K562 (cell line): ENCODE measurements at regions not wholly inside any gene's neighbourhood (a gene's known extent, or its start where the extent isn't known, plus 50 kb on each side); places are given as distances from the start of the nearest gene placed in this dataset.

Source experiments
- CTBP1 ChIP-seq: fragments of 450-650 bp; IDR thresholded peaks from 2 replicates; pipeline ENCODE4 v1.6.1; 2016; ENCODE audit warnings: borderline replicate concordance
- DPF2 ChIP-seq: fragments of 450-650 bp; IDR thresholded peaks from 2 replicates; pipeline ENCODE4 v1.6.1; 2016
- ETS2 ChIP-seq: IDR thresholded peaks from 2 replicates; pipeline ENCODE4 v1.6.1; 2016; ENCODE audit warnings: borderline replicate concordance, missing genetic modification characterization, mild to moderate bottlenecking, moderate library complexity, missing compliant biosample characterization; ENCODE audit not compliant: poor library complexity, severe bottlenecking
- FOSL1 ChIP-seq: fragments of 200-800 bp; sonication (Bioruptor generic); conservative IDR thresholded peaks from 2 replicates; pipeline ENCODE4 v1.6.1; 2016; ENCODE audit warnings: missing genetic modification characterization, missing compliant biosample characterization
- FOXK1 ChIP-seq: sonication (generic); formaldehyde crosslinking; IDR thresholded peaks from 2 replicates; pipeline ENCODE4 v1.8.0; 2022; ENCODE audit warnings: missing genetic modification reagents, mild to moderate bottlenecking, borderline replicate concordance
- GATA2 ChIP-seq: sonication (generic); formaldehyde crosslinking; IDR thresholded peaks from 2 replicates; pipeline ENCODE4 v1.4.0; 2020; ENCODE audit warnings: mild to moderate bottlenecking, missing genetic modification reagents
- MYBL2 ChIP-seq, 2 experiments: fragments of 450-650 bp in 1 of 2; sonication (generic) in 1 of 2; formaldehyde crosslinking in 1 of 2; IDR thresholded peaks; 2 replicates each; pipeline versions ENCODE4 v1.6.1 to v1.8.1; 2017 to 2022; ENCODE audit warnings: borderline replicate concordance in 1 of 2, inconsistent platforms in 1 of 2, low read depth in 1 of 2, mild to moderate bottlenecking in 1 of 2, missing genetic modification reagents in 1 of 2, moderate library complexity in 1 of 2
- NFIC ChIP-seq: fragments of 450-650 bp; IDR thresholded peaks from 2 replicates; pipeline ENCODE4 v1.6.1; 2017; ENCODE audit warnings: mild to moderate bottlenecking, inconsistent platforms
- PTBP1 ChIP-seq: fragments of 200-400 bp; formaldehyde crosslinking; IDR thresholded peaks from 2 replicates; pipeline ENCODE4 v1.6.1; 2017; ENCODE audit warnings: low read depth, low read length
- RCOR1 ChIP-seq, 2 experiments: IDR thresholded peaks; 2 replicates each; pipeline ENCODE4 v1.6.1; 2012; ENCODE audit warnings: low read depth in 2 of 2, low read length in 2 of 2, borderline replicate concordance in 1 of 2, improper control_type of control experiment in 1 of 2
- RFX1 ChIP-seq: fragments of 450-650 bp; IDR thresholded peaks from 2 replicates; pipeline ENCODE4 v1.6.1; 2016; ENCODE audit warnings: mild to moderate bottlenecking, moderate library complexity
- SRSF9 ChIP-seq: fragments of 200-400 bp; formaldehyde crosslinking; IDR thresholded peaks from 2 replicates; pipeline ENCODE4 v1.6.1; 2017; ENCODE audit warnings: low read depth, low read length, borderline replicate concordance
- TAL1 ChIP-seq: fragments of 450-650 bp; IDR thresholded peaks from 2 replicates; pipeline ENCODE4 v1.6.1; 2016; ENCODE audit warnings: mild to moderate bottlenecking
- TEAD4 ChIP-seq, 2 experiments: sonication (generic) in 1 of 2; formaldehyde crosslinking in 1 of 2; IDR thresholded peaks; 2 replicates each; pipeline versions ENCODE4 v1.6.1 to v1.8.0; 2012 to 2022; ENCODE audit warnings: borderline replicate concordance in 1 of 2, inconsistent platforms in 1 of 2, low read length in 1 of 2, mild to moderate bottlenecking in 1 of 2, missing genetic modification reagents in 1 of 2
- ZNF507 ChIP-seq: conservative IDR thresholded peaks from 2 replicates; pipeline ENCODE4 v1.6.1; 2017; ENCODE audit warnings: missing genetic modification characterization, missing compliant biosample characterization
- ZZZ3 ChIP-seq: fragments of 450-650 bp; IDR thresholded peaks from 2 replicates; pipeline ENCODE4 v1.6.1; 2016; ENCODE audit warnings: antibody characterized with exemption, mild to moderate bottlenecking, moderate library complexity
- TF ChIP-seq, protein P1 (sequence below): sonication (generic); formaldehyde crosslinking; IDR thresholded peaks from 2 replicates; pipeline ENCODE4 v1.8.0; 2022; ENCODE audit warnings: mild to moderate bottlenecking, missing genetic modification reagents
- TF ChIP-seq, protein P2 (sequence below), 2 experiments: fragments of 150-350 bp in 1 of 2; IDR thresholded peaks; 2 replicates each; pipeline ENCODE4 v1.6.1; 2012 to 2016; ENCODE audit warnings: low read depth in 2 of 2, low read length in 2 of 2, mild to moderate bottlenecking in 1 of 2, moderate library complexity in 1 of 2

DNA sequence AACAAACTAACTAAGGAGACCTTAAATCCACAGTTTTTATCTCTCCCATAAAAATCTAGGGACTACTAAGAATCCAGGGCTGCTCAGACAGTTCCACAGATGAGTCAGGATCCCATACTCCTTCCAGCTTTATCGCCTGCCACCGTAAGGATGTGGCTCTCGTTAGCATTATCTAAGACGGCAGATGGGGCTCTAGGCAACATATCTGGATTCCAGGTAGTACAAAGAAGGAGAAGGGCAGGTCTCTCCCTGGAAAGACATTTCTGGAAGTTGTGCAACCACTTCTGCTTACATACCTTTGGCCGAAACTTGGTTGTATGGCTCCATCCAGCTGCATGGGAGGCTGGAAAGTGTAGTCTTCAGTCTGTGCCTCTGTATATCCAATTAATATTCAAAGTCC is 149.4 kb downstream of the SP3 start (continued):
- TF ChIP-seq GATA2 (CRISPR knock-in tag) (peak; percentile 47; the same call in 1 of the 2 replicates), ETS2 (tag) (no peak), NFIC (peak; percentile 25; the same call in 1 of the 2 replicates), CTBP1 (peak; percentile 93), ZNF507 (tag) (no peak), ZZZ3 (no peak), TAL1 (peak; percentile 86), FOSL1 (tag) (peak; percentile 86), PTBP1 (no peak), SRSF9 (no peak), RFX1 (0 out of 2 replicates have a peak, but pooled peaks have one; percentile 9), TEAD4 (IDR thresholded peaks at IDR 0.05; ENCODE audit: low read length) (peak; percentile 90; the same call in 1 of the 2 replicates), TEAD4 (CRISPR knock-in tag; IDR thresholded peaks at IDR 0.05; ENCODE audit: borderline replicate concordance) (no peak), MYBL2 (IDR thresholded peaks at IDR 0.05; ENCODE audit: low read depth) (no peak), MYBL2 (CRISPR knock-in tag; IDR thresholded peaks at IDR 0.05; ENCODE audit: borderline replicate concordance) (no peak), FOXK1 (CRISPR knock-in tag) (no peak), RCOR1 (IDR thresholded peaks at IDR 0.05; ENCODE audit: borderline replicate concordance in 1 of 2, low read depth in 2 of 2, low read length in 2 of 2) (0 out of 4 replicates have a peak, but pooled peaks of 1 of the 2 experiments have one; percentile 23), DPF2 (peak; percentile 35; the same call in 1 of the 2 replicates)
- TF ChIP-seq, protein P1, sequence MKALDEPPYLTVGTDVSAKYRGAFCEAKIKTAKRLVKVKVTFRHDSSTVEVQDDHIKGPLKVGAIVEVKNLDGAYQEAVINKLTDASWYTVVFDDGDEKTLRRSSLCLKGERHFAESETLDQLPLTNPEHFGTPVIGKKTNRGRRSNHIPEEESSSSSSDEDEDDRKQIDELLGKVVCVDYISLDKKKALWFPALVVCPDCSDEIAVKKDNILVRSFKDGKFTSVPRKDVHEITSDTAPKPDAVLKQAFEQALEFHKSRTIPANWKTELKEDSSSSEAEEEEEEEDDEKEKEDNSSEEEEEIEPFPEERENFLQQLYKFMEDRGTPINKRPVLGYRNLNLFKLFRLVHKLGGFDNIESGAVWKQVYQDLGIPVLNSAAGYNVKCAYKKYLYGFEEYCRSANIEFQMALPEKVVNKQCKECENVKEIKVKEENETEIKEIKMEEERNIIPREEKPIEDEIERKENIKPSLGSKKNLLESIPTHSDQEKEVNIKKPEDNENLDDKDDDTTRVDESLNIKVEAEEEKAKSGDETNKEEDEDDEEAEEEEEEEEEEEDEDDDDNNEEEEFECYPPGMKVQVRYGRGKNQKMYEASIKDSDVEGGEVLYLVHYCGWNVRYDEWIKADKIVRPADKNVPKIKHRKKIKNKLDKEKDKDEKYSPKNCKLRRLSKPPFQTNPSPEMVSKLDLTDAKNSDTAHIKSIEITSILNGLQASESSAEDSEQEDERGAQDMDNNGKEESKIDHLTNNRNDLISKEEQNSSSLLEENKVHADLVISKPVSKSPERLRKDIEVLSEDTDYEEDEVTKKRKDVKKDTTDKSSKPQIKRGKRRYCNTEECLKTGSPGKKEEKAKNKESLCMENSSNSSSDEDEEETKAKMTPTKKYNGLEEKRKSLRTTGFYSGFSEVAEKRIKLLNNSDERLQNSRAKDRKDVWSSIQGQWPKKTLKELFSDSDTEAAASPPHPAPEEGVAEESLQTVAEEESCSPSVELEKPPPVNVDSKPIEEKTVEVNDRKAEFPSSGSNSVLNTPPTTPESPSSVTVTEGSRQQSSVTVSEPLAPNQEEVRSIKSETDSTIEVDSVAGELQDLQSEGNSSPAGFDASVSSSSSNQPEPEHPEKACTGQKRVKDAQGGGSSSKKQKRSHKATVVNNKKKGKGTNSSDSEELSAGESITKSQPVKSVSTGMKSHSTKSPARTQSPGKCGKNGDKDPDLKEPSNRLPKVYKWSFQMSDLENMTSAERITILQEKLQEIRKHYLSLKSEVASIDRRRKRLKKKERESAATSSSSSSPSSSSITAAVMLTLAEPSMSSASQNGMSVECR = no peak
- TF ChIP-seq, protein P2, sequence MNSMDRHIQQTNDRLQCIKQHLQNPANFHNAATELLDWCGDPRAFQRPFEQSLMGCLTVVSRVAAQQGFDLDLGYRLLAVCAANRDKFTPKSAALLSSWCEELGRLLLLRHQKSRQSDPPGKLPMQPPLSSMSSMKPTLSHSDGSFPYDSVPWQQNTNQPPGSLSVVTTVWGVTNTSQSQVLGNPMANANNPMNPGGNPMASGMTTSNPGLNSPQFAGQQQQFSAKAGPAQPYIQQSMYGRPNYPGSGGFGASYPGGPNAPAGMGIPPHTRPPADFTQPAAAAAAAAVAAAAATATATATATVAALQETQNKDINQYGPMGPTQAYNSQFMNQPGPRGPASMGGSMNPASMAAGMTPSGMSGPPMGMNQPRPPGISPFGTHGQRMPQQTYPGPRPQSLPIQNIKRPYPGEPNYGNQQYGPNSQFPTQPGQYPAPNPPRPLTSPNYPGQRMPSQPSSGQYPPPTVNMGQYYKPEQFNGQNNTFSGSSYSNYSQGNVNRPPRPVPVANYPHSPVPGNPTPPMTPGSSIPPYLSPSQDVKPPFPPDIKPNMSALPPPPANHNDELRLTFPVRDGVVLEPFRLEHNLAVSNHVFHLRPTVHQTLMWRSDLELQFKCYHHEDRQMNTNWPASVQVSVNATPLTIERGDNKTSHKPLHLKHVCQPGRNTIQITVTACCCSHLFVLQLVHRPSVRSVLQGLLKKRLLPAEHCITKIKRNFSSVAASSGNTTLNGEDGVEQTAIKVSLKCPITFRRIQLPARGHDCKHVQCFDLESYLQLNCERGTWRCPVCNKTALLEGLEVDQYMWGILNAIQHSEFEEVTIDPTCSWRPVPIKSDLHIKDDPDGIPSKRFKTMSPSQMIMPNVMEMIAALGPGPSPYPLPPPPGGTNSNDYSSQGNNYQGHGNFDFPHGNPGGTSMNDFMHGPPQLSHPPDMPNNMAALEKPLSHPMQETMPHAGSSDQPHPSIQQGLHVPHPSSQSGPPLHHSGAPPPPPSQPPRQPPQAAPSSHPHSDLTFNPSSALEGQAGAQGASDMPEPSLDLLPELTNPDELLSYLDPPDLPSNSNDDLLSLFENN (IDR thresholded peaks at IDR 0.05; ENCODE audit: low read depth in 2 of 2, low read length in 2 of 2) = 0 out of 4 replicates have a peak, but pooled peaks of 1 of the 2 experiments have one; percentile 22
